Stimulated activated CD8-positive, alpha-beta memory T cell treated with anti-CD3 and anti-CD28 coated beads, Interleukin-15, amount 100 ng/mL, for 24 hours (primary cell): ENCODE measurements at regions not wholly inside any gene's neighbourhood (a gene's known extent, or its start where the extent isn't known, plus 50 kb on each side); places are given as distances from the start of the nearest gene placed in this dataset.
"Not testable (repeated sequence)": the region's sequence is repeated elsewhere in the genome, so short reads cannot be mapped to it uniquely, and the experiment has no call there.

ENCODE experiments used
- DNase-seq: peaks from one replicate; pipeline ENCODE4 v3.0.0-alpha.2; 2020; ENCODE audit warnings: low read depth

DNA sequence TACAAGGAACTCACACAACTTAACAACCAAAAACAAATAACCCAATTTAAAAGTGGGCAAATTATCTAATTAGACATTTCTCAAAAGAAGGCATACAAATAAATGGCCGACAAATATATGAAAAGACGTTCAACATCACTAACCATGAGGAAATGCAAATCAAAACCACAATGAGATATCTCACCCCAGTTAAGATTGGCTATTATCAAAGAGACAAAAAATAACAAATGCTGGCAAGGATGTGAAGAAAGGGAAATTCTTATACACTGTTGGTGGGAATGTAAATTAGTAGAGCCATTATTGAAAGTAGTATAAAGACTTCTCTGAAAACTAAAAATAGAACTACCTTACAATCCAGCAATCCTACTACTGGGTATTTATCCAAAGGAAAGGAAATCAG lies 96.7 kb upstream of the SIRPG start:
- no peak for DNase-seq

DNA sequence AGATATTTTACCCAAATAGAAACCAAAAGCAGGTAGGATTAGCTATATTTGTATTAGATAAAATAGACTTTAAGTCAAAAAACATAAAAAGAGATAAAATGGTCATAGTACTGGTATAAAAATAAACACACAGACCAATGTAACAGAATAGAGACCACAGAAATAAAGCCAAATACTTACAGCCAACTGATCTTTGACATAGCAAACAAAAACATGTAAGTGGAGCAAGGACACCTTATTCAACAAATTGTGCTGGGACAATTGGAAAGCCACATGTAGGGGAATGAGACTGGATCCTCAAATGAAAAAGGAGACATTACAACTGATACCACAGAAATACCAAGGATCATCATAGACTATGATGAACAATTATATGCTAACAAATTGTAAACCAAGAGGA lies 94.5 kb upstream of the SIRPG start:
- no peak for DNase-seq

DNA sequence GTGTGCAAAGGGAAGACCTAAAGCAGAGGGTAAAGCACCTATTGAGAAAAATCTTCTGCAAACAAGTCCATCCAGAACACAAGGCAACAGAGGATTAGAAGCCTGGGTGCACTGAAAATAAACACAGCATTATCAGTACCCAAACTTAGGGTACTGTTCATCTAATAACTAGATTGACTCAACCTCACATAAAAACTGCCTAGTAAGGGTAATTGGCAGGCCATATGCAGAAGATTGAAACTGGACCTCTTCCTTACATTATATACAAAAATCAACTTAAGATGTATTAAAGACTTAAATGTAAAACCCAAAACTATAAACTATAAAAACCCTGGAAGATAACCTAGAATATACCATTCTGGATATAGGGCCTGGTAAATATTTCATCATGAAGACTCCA lies 91.2 kb upstream of the SIRPG start:
- no peak for DNase-seq

DNA sequence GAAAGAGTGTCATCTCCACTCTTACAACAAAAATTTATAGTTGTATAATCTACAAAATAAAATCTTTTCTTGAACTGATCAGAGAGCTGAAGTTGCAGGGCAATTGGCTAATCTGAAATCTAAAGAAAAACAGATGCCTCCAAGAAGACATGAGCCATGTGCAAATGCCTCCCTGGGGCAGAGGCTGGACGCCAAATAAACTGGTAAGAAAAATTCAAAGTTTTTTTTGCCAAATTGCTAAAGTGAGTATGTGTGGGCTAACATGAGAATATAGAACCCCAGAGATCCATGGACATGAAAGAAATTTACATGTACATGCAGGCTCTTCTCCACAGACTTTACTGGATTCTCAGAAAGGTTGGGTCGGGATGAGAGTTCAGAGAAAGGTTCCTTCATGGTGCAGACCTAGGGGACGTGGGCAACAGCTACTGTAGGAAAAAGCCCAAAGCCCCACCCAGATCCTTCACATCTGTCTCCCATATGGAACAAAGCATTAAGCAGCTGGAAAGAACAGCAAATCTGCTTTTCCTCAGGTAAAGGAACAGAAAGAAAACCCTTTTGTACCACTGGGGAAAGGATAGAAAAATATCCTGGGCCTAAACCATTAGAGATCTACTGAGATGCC lies 90.5 kb upstream of the SIRPG start:
- no peak for DNase-seq

DNA sequence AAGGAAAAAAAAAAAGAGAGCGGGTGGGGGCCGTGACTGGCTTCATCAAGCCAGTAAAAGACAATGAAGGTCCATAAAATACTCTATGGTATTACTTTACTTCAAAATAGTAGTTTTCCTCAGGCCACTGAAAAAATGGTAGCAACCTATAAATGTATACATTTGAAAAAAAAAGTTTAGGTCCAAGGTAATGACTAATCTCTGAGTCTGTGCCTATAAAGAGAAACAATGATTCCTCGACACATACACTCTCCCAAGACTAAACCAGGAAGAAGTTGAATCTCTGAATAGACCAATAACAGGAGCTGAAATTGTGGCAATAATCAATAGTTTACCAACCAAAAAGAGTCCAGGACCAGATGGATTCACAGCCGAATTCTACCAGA lies 84.5 kb upstream of the SIRPG start:
- not testable (repeated sequence) for DNase-seq

DNA sequence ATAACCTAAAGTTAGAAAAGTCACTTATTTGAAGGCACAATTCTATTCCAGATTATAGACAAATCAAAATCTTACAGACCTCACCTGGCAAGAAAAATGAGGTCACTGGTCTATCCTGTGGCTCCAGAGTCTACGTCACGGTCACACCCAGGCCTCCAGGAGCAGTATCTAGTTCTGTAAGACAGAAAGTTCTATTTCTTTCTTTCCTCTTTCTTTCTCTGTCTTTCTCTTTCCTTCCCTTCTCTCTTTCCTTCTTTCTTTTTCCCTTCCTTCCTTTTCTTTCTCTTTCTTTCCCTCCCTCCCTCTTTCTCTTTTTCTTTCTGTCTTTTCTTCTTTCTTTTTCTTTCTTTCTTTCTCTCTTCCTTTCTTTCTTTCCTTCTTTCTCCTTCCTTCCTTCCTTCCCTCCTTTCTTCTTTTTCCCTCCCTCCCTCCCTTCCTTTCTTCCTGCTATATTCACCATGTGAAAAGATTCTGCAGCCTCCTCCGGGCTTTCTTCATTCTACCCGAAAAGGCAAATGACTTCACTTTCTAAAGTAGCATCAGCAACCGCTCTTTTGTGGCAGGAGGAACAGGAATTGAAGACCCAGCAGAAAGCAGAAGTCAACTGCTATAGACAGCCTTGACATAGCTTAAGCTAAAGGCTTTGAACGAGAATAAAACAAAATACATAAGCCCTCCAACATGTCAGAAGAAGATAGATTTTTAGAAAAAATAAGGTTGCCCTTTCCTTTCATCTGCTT lies 83.9 kb upstream of the SIRPG start:
- no peak for DNase-seq

DNA sequence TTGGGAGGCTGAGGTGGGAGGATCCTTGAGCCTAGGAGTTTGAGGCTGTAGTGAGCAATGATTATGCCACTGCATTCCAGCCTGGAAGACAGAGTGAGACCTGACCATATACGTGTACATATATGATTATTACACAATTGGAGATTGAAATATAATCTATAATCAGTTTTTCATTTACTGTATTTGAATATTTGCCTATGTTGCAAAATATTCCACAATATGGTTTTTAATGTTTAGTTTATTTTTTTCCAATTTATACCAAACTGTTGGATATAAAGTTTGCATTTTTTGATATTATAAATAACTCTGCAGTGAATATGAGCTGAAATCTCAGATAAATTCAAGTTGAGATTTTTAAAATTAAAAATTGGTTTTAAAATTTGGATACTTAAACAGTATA lies 79.6 kb upstream of the SIRPG start:
- DNase-seq = no peak

DNA sequence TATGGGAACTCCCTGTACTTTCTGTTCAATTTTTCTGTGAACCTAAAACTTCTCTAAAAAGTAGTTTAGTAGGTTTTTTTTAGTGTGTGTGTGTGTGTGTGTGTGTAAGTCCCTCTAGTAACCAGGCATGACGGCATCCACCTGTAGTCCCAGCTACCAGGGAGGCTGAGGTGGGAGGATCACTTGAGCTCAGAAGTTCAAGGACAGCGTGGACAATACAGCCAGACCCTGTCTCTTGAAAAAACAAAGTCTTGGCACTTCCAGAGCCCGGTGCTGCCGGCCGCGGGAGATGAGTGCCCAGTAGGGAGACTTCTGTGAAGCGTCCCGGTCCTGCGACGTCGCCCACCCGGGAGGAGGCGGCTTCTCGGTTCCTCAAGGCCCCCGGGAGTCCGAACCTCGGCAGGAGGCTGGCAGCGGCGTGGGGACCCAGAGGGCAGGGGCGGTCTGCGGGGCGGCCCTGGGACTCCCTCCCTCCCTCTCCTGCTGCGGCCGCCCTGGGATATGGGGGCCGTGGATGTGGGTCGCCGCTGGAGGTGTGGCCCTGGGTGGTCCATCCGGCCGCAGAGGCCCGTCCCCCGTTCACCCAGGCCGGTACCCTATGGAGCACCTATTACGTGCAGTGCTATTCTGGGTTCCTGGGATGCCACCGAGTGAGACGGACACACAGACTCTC lies 78.0 kb upstream of the SIRPG start:
- no peak for DNase-seq

DNA sequence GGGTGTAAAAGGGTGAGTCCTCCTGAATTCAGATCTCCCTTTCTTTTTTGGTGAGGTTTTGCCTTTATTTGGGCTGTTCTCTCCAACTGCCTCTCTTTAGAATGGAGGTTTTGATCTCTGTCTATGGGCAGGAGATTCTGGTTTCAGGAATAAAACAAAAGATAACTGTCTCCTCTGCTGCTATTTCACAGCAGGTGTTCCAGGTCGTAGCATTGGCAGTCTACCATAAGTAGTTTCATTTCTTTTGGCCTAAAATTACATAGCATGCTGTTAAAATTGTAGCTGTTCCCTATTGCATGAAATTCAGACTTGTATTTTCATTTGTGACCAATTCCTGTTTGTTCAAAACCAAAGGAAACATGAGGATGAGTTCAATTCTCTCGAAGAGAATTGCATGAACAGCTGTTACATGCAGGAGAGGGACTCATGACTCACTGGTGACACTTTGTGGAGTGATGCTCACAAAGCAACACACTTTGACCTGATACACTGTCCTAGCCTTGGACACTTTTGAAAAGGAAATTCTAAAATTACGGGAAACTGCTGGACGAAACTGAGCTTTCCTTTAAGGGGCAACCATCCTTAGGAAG lies 76.8 kb upstream of the SIRPG start:
- DNase-seq = no peak

DNA sequence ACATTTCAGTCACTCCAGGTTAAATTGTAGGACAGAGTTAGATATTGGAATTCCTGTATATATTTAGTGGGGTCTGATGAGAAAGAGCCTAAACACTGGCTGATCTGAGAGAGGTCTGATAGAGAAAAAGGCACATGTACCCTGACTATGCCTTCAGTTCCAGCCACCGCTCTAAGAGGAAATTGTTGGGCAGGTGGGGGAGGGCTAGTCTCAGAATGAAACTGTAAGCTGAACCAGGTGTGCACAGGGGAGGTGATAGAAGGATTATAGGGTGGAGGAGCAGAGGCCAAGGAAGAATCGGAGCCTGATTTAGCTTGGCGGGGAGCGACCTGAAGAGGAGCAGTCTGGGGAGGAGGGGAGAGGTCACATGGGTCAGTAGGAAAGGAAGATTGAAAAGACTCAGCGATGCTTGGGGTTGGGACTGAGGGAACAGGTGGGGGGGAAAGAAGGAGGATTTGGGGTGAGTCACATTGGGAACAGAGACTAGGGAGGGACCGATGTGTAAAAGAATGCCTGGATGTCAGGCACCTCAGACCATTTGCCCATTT lies 74.3 kb upstream of the SIRPG start:
- not testable (repeated sequence) for DNase-seq

DNA sequence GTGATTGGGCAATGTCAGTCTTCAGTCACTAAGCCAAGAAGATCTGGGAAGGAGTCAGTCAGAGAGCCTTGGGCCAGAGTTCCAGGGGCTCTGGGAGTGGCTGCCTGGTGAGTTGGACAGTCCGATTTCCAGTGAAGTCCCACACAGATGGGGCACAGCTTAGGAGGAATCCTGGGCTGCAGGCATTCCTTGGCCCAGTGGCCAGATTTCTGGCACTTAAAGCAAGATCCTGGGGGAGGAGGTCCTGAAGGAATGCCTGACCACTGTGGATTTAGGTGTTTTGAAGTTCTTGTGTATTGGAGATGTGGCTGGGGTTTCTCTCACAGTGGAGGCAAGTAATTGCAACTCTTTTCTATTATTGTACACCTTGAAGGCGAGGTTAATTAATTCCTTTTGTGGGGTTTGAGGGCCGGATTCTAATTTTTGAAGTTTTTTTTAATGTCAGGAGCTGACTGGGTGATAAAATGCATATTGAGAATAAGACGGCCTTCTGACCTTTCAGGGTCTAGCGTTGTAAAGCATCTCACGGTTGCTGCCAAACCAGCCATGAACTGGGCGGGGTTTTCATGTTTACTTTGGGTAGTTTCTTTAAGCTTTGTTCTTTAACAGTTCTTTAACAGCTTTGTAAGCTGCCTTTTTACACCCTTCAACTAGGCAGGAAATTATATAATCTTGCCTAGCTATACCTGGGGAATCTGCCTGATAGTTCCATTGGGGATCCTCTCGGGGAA lies 73.6 kb upstream of the SIRPG start:
- DNase-seq = not testable (repeated sequence)

DNA sequence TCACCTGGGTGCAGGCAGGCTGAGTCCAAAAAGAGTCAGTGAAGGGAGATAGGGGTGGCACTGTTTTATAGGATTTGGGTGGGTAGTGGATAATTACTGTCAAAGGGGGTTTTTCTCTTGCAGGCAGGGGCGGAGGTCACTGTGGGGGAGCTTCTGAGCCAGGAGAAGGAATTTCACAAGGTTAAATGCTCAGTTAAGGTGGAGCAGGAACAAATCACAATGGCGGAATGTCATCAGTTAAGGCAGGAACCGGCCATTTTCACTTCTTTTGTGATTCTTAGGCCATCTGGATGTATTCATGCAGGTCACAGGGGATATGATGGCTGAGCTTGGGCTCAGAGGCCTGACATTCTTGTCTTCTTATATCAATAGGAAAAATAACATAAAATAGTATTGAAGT lies 69.7 kb upstream of the SIRPG start:
- DNase-seq = not testable (repeated sequence)

DNA sequence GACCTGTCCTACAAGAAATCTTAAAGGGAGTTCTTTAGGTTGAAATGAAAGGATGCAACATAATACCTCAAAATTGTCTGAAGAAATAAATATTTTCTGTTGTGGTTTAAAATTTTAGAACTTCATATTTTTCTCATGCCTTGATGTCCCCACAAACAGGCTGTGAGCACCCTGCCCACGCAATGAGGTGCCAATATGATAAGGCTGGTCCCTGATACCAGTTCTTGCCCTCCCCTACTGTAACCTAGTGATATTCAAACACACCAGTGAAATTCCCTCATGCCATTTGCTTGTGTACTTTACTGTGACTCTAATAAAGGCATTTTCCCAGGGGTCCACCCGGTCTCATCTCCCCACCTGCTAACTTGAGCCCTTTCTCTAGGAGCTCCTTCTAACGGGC lies 67.3 kb upstream of the SIRPG start:
- DNase-seq = no peak

DNA sequence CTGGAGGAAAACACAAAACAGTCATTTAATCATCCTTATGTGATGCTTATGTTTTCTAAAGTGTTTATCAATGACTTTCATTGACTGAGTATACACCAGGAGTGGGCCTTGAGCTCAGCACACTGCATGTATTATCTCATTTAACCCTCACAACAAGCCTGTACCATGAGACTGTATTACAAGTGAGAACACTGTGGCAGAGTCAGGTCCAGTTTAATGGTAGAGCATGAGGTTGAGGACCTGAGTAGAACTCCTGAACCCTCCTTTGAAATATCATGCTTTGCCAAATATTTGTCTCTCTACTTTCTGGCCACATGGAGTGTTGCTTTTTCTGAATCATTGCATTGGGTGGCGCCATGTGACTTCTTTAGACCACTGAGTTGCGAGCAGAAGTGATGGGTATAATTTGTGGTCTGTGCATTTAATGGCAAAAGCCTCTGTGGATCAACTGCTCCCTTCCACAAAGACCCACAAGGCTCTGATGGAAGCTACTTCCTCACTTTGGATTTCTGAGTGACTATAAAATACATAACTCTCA lies 65.0 kb upstream of the SIRPG start:
- no peak for DNase-seq

DNA sequence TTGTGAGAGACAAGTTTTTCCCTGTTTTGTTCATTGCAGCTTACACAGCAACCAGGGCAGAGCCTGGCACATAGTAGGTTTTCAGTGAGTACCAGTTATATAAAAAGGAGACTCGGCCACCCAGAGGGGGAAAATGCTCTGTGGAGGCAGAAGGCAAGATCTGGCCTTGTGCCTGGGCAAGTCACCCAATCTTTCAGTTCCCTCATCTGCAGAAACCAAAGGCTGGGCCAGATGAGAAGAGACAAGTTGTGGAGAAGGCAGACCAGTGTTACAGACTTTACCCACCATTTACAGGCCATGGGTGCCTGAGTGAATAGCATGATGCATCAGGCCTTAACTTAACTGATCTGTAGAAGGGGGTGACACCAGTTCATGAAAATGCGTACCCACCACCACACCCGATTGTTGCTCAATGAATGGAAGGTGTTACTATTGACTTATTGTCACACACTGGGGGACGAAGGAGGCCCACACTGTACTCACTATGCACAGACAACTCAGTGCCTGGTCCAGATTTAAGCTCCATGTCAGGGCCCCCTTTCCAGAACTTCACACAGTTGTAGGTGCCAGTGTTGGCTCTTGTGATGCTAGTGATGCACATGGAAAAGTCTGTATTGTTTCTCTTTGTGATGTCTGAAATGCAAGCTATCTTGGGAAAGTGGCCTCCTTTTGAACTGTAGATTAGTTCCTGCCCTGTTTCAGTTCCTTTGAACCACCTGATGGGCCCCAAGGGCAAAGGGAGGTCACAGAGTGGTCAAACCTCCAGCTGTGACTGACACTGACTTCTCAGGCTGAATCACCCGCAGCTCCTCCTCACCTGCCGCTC lies 64.3 kb upstream of the SIRPG start:
- DNase-seq = no peak

DNA sequence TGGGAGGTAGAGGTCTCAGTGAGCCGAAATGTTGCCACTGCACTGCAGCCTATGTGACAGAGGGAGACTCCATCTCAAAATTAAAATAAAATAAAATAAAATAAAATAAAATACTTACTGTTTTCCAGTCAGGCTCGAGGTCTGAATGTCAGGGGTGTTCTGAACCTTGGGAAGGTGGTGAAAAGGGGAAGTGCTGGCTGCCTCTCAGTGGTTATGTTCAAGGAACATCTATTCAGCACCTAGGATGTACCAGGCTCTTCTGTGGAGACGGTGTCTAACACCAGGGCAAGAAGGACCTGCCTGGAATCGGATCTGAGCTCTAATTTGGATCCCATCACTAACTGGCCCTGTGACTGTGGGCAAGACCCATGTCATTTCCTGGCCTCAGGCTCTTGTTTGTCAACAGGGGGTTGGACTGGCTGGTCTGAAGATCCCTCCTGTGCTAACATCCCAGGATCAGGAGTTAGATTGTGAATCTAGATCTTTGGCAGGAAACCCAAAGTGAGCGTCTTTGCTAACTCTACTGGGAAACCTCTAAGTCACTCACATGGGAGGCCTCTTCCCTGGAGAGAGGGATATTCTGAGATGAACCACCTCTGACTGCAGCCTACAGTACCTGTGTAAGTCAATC lies 63.4 kb upstream of the SIRPG start:
- DNase-seq = no peak

DNA sequence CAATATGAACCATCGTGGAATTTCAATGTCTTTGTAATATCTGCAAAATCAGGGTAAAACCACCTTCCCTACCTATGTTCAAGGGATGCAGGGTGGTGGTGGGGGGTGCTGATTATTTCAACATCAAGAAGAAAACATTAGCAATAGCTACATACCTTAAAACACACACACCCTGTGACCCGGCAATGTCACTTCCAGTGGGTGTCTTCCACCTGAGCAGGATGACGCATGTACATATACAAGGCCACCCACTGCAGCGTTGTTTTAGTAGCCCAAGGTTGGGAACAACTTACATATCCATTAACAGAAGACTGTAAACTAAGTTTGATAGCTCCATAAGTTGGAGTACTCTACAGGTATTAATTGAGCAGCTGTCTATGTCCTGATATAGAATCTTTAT lies 62.6 kb upstream of the SIRPG start:
- no peak for DNase-seq

DNA sequence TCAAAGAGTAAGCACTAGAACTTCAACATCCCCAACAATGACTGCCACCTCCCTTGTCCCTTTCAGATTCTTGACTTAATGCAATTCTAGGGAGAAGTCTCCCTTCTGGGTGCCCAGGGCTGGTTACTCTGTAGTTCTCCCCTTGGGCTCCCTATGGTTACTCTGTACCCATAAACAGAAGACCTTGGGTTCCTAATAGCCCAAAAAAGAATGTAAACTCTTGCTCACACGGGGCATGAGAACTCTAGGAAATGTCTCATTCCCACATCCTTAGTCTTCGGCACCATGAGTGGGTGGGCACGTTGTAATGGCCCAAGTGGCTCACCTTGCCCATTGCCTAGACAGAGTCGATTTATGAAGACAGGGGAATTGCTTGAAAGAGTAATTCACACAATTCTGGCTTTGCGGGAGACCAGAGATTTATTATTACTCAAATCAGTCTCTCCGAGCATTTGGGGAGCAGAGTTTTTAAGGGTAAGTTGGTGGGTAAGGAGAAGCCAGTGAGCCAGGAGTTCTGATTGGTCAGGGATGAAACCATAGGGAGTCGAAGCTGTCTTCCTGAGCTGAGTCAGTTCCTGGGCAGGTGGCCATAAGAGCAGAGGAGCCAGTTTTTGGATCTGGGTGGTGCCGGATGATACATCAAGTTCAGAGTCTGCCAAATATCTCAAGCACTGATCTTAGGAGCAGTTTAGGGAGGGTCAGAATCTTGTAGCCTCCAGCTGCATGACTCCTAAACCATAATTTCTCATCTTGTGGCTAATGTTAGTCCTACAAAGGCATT lies 61.2 kb upstream of the SIRPG start:
- no peak for DNase-seq
